Fibroblast of skin of left quadriceps (primary cell): ENCODE measurements at regions not wholly inside any gene's neighbourhood (a gene's known extent, or its start where the extent isn't known, plus 50 kb on each side); places are given as distances from the start of the nearest gene placed in this dataset.

ENCODE experiments used
- DNase-seq, 2 experiments: peaks; one replicate each; pipeline ENCODE4 v3.0.0-alpha.2; 2013; ENCODE audit warnings: low read depth in 2 of 2

DNA sequence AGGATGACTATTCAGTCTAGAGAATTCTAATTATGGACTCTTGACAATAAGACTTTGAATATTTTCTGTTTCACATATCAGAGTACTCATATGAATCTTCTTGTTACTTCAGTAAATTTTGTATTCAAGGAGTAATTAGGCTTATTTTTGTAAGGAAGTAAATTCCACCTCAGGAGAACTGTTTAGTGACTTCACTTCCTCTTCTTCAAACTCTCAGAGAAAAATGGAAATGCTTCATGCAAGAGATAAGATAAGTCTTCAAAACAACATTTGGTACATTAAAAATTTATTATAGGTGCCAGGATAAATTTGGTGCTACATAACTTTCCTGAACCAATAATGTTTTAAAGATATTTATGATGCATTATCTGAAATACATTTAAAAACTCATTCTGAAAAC lies 1421.9 kb downstream of the PCDH7 start:
- no peak for DNase-seq

DNA sequence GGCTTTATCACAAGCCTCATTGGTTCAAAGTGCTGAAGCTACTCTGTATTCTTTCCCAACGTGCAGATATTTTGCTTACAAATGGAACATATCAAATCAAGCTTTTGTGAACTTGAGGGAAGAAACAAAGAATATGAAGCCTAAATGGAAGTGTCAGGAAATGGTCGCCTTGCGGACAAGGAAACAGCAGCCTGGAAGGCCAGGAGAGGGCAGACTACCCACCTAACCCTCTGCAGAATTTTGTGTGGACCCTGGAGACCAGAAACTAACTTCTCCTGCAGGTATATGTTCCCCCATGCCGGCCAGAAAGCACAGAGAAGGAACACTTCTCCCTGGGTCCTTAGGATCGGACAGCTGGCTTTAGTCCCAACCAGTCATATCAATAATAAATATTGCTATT lies 1425.8 kb downstream of the PCDH7 start:
- no peak for DNase-seq

GRCh38 chr4:32147446-32148085 lies 1427.4 kb downstream of the PCDH7 start:
- DNase-seq: no peak

- DNase-seq: peak in 1 of 2 experiments; percentile 4
Measured at GRCh38 chr4:32148111-32148666, 1428.0 kb downstream of the PCDH7 start.

GRCh38 chr4:32158961-32159360 lies 1438.8 kb downstream of the PCDH7 start:
- DNase-seq: no peak

- DNase-seq: peak in 1 of 2 experiments; percentile 3
Measured at GRCh38 chr4:32161392-32161791, 1441.2 kb downstream of the PCDH7 start.

GRCh38 chr4:32163125-32163524 lies 1443.0 kb downstream of the PCDH7 start:
- DNase-seq: no peak

DNA sequence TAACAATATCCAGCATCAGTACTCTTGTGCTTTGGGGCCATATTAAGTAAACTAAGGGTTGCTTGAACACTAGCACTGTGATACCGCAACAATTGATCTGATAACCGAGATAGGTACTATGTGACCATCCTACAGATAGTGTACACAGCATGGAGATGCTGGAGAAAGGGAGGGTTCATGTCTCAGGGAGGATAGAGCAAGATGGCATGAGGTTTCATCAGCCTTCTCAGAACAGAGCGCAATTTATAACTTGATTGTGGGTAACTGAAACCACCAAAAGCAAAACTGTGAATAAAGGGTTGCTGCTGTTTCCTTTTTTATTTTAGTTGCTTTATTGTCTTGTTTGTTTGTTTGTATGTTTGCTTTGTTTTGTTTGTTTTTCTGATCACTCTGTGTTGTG lies 1449.7 kb downstream of the PCDH7 start:
- DNase-seq: no peak

- DNase-seq: no peak
Measured at GRCh38 chr4:32172086-32172485, 1451.9 kb downstream of the PCDH7 start.

DNA sequence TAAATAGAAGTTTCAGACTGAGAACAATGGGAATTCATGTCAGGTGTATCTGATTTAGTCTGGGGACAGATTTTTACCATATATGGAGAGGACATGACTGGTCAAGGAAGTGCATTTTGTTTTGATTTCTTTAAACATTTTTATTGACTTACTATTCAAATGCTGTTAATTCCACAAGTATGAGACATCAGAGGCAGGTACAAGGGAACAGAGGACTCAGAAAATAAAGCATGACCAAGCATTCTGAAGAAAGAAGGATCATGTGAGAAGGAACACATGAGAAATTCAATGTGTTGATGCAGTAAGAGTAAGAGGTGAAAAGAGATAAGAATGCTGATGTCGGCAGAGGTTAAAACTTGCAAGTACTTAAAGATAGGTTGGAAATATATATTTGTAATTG lies 1452.6 kb downstream of the PCDH7 start:
- peak; percentile 4 to 8 for DNase-seq

- no peak for DNase-seq
Measured at GRCh38 chr4:32180086-32180485, 1459.9 kb downstream of the PCDH7 start.

DNA sequence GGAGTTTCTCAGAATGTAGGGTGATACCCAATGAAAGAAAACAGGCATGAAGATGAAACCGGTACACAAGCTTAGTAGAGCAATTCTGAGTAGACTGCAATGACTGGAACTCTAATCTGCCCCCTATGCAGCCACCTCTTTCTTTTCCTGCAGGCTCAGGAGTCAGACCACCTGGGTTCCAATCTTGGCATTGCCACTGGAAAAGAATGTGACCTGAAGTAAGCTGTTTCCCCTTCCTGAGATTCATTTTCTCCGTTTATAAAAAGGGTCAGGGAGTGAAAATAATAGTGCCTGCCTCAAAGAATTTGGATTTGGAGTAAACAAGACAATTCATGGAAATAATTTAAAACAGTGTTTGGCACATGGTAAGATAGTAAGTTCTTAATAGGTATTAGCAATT lies 1464.0 kb downstream of the PCDH7 start:
- DNase-seq: no peak

DNA sequence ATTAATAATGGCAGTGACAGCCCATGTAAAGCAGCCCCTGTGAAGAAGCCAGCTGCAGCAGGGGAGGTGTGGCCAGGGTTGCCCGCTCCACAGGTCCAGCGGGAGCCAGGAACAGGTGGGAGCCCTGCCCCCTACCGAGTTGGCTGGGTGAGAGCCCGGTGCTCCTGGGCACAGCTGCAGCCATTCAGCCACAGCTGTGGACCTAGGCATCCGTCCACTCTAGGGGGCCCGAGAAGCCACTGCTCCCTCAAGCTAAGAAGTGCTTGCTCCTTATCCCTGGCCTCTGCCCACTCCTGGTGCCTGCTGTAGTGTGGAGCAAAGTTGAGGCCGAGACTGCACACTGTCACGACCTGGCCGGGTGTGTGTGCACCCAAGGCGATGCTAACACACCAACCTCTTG lies 1469.0 kb downstream of the PCDH7 start:
- DNase-seq: no peak

DNA sequence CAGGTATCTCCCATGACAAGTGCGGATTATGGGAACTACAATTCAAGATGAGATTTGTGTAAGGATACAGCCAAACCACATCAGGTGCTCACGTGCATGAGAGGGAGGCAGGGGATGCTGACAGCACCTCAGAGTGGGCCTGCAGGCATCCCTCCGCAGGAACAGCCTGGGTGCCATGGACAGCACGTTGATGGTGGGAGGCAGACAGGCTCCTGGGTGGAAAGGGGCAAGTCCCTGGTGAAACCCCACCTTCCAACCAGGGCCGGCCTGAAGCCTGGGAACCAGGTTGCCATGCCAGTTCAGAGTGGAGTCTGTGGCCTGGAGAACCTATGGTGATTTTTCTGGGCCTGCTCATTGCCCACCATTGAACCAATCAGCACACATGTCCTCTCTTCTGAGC lies 1469.6 kb downstream of the PCDH7 start:
- DNase-seq: no peak

DNA sequence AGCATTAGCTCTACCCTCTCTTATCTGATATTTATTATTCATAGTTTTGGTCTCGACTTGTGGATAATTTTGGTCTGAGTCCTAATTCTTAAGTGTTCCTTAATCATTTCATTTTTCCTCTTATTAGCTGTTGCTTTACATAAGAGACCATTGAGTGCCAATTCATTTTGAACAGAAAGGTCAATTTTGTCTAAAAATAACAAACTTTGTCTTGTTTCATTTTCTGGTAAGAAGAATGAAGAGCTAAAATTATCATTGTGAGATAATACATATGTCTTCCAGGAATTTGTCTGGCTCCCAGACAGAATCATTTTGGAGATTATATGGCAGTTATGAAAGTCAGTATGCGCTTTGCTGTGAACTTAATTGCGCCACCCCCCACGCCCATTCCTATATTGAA lies 1471.8 kb downstream of the PCDH7 start:
- no peak for DNase-seq

DNA sequence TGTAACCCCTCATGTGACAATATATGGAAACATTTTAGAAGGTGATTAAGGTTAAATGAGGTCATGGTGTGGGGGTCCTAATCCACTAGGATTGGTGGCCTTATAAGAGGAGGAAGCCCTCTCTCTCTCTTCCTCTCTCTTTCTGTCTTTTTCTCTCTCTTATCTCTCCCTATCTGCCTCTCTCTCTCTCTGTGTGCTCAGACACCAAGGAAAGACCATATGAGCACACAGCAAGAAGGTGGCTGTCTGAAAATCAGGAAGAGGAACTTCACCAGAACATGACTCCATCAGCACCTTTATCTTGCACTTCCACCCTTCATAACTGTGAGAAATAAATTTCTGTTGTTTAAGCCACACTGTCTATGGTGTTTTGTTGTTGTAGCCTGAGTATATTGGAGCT lies 1472.2 kb downstream of the PCDH7 start:
- no peak for DNase-seq

DNA sequence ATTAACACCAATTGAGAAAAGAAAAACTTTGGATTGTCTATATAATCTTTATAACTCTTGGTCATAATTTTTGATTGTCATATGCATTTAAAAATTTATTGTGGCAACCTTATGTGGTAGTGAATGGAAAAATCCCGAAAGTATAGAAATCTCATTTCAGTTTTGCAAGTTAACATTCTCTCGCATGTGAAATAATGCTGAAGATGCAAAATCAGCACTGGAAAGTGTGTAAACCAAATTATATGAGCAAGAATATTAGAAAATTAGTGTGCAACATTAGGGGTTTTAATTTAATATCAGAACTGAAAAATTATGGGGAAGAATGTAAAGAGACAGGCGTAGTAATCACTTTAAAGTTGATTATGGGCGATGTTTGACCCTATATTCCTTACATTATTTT lies 1472.8 kb downstream of the PCDH7 start:
- DNase-seq: no peak

DNA sequence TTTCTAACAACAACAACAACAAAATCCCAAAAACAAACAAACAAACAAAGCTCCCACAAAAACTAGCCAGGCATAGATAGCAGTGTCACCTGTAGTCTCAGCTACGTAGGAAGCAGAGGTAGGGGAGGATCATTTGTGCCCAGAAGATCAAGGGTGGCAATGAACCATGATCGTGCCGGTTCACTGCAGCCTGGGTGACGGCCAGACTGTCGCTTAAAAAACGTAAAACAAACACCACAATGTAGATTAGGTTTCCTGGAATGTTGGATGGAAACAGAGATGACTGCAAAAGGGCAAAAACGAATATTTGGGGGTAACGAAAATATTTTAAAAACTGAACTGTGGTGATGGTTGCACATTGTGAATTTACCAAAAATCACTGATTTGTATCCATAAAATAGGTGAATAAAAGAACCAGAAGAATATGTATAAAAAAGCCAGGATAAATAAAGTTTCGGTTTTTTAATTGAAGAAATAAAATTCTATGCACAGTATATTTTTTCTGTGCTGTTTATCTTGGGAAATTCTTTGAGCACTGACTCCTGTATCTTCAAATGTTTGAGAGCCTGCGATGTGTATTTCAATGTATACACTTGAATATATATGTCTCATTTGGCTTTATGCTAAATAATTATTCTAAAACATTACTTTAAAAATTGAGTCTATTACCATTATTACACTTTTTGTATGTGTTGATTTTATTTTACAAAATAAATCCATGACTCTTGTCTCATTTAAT lies 1477.0 kb downstream of the PCDH7 start:
- DNase-seq: no peak

GRCh38 chr4:32199639-32200038 lies 1479.5 kb downstream of the PCDH7 start:
- no peak for DNase-seq

DNA sequence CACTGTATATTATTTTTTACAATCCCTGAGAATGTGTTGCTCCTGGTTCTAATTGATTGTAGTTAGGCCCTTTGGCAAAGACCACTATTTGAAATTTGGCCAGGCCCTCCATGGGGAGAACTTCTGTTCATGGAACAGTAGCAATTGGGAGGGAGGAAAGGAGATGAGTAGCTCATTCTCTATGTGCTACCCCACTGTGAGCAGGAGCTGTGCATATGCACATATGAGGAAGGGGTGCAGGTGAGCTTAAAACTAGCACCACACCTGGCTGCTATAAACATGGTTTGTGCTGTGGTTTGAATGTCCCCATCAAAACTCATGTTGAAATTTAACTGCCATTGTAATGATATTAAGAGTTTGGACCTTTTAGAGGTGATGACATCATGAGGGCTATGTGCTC lies 1483.2 kb downstream of the PCDH7 start:
- DNase-seq: no peak

GRCh38 chr4:32206756-32207155 lies 1486.6 kb downstream of the PCDH7 start:
- no peak for DNase-seq

DNA sequence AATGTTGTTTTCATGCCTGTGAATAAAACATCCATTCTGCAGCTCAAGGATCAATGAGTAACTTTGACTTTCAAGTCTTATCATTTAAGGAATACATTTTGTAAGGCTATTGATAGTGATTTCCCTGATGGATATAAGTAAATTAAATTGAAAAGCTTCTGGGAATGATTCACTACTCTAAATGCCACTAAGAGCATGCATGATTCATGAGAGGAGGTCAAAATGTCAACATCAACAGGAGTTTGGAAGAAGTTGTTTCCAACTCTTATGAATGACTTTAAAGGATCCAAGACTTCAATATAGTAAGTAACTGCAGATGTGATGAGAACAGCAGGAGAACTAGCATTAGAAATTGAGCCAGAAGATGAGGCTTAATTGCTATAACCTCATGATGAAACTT lies 1487.3 kb downstream of the PCDH7 start:
- no peak for DNase-seq

DNA sequence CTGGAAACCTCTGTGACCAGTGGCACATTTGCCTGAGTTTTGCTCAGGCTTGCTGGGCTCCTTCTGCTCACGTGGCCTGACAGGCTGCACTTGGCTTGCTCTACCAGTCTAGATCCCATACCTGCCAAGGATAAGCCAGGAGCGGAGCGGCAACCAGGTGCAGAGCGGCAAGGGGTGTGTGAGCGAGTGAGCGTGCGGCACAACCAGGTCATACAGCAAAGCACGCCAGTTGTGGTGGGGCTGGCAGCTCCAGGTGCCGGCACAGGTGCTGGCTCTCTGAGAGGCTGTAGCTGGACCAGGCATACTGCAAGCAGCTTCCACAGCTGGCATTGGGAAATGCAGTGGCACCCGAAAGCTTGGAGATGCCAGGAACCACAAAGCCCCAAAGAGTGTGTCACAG lies 1495.1 kb downstream of the PCDH7 start:
- DNase-seq: no peak
